G401 (cell line): ENCODE measurements at regions not wholly inside any gene's neighbourhood (a gene's known extent, or its start where the extent isn't known, plus 50 kb on each side); places are given as distances from the start of the nearest gene placed in this dataset.
"Not testable (repeated sequence)": the region's sequence is repeated elsewhere in the genome, so short reads cannot be mapped to it uniquely, and the experiment has no call there.

ENCODE experiments used
- DNase-seq: peaks from one replicate; pipeline ENCODE4 v3.0.0-alpha.2; 2015; ENCODE audit warnings: low spot score
- in situ Hi-C: cut with HindIII; loops from 2 replicates; pipeline ENCODE4 v1.10.0; 2016; ENCODE audit warnings: low sequenced_read_pairs, mixed read lengths

- in situ Hi-C loops: no loop called here
- no peak for DNase-seq
Measured at GRCh38 chr2:176421297-176422050, 152.2 kb downstream of the MTX2 start.

GRCh38 chr2:176423819-176424218 lies 154.6 kb downstream of the MTX2 start:
- no peak for DNase-seq
- in situ Hi-C loops: no loop called here

- in situ Hi-C loops: no loop called here
Measured at GRCh38 chr2:176424746-176425145, 155.5 kb downstream of the MTX2 start.

GRCh38 chr2:176427549-176427948 lies 158.3 kb downstream of the MTX2 start:
- in situ Hi-C loops: no loop called here
- DNase-seq: no peak

More at GRCh38 chr2:176424746-176425145, 155.5 kb downstream of the MTX2 start:
- no peak for DNase-seq

- in situ Hi-C loops, DNase-seq: not testable (repeated sequence)
Measured at GRCh38 chr2:176428944-176429469, 159.8 kb downstream of the MTX2 start.

- DNase-seq: no peak
- in situ Hi-C loops: no loop called here
Measured at GRCh38 chr2:176432434-176432833, 163.2 kb downstream of the MTX2 start.

- in situ Hi-C loops: no loop called here
- no peak for DNase-seq
Measured at GRCh38 chr2:176435729-176436128, 166.5 kb downstream of the MTX2 start.

- no peak for DNase-seq
- in situ Hi-C loops: no loop called here
Measured at GRCh38 chr2:176443946-176444345, 174.7 kb downstream of the MTX2 start.

- in situ Hi-C loops: no loop called here
- DNase-seq: no peak
Measured at GRCh38 chr2:176445956-176446355, 176.7 kb downstream of the MTX2 start.

- no peak for DNase-seq
- in situ Hi-C loops: no loop called here
Measured at GRCh38 chr2:176446718-176447414, 177.6 kb downstream of the MTX2 start.

GRCh38 chr2:176447616-176448015 lies 178.4 kb downstream of the MTX2 start:
- in situ Hi-C loops: no loop called here
- no peak for DNase-seq

GRCh38 chr2:176449852-176450251 lies 180.6 kb downstream of the MTX2 start:
- no peak for DNase-seq
- in situ Hi-C loops: no loop called here

- in situ Hi-C loops: no loop called here
- DNase-seq: no peak
Measured at GRCh38 chr2:176453784-176454183, 184.5 kb downstream of the MTX2 start.

- peak; percentile 65 for DNase-seq
- in situ Hi-C loops: no loop called here
Measured at GRCh38 chr2:176454893-176455815, 185.9 kb downstream of the MTX2 start.

- in situ Hi-C loops: no loop called here
- no peak for DNase-seq
Measured at GRCh38 chr2:176455816-176456291, 186.6 kb downstream of the MTX2 start.

- in situ Hi-C loops: no loop called here
- DNase-seq: no peak
Measured at GRCh38 chr2:176457481-176457880, 188.2 kb downstream of the MTX2 start.

- in situ Hi-C loops: no loop called here
- no peak for DNase-seq
Measured at GRCh38 chr2:176461098-176461808, 192.0 kb downstream of the MTX2 start.

GRCh38 chr2:176461809-176462670 lies 192.8 kb downstream of the MTX2 start:
- DNase-seq: no peak
- in situ Hi-C loops: no loop called here
